Stimulated activated CD4-positive, alpha-beta T cell treated with anti-CD3 and anti-CD28 coated beads, Interleukin-1b, Interleukin-23, amount 100 ng/mL, for 4 hours (primary cell): ENCODE measurements at regions not wholly inside any gene's neighbourhood (a gene's known extent, or its start where the extent isn't known, plus 50 kb on each side); places are given as distances from the start of the nearest gene placed in this dataset.
A peak's percentile ranks its signal among the peaks of the same experiment; 100 is the strongest.
"Not testable (repeated sequence)": the region's sequence is repeated elsewhere in the genome, so short reads cannot be mapped to it uniquely, and the experiment has no call there.

Source experiments
- DNase-seq, 2 donors: peaks; one replicate each; pipeline ENCODE4 v3.0.0-alpha.2; 2020; ENCODE audit warnings: low read depth in 2 of 2

- DNase-seq = no peak
Observed at GRCh38 chr10:25713894-25714240, 220.2 kb upstream of the MYO3A start.

- no peak for DNase-seq
Observed at GRCh38 chr10:25724241-25724640, 209.8 kb upstream of the MYO3A start.

GRCh38 chr10:25725917-25726716 is 207.9 kb upstream of the MYO3A start:
- peak in 1 of 2 donors; percentile 1 for DNase-seq

- DNase-seq = no peak
Observed at GRCh38 chr10:25738776-25739175, 195.3 kb upstream of the MYO3A start.

GRCh38 chr10:25743832-25744231 is 190.2 kb upstream of the MYO3A start:
- DNase-seq = no peak

- no peak for DNase-seq
Observed at GRCh38 chr10:25744574-25744973, 189.5 kb upstream of the MYO3A start.

- DNase-seq = no peak
Observed at GRCh38 chr10:25745976-25746375, 188.1 kb upstream of the MYO3A start.

GRCh38 chr10:25747084-25747483 is 186.9 kb upstream of the MYO3A start:
- DNase-seq = no peak

GRCh38 chr10:25748509-25748908 is 185.5 kb upstream of the MYO3A start:
- DNase-seq = no peak

- no peak for DNase-seq
Observed at GRCh38 chr10:25753776-25754175, 180.3 kb upstream of the MYO3A start.

GRCh38 chr10:25755874-25756273 is 178.2 kb upstream of the MYO3A start:
- not testable (repeated sequence) for DNase-seq

- no peak for DNase-seq
Observed at GRCh38 chr10:25756784-25757183, 177.2 kb upstream of the MYO3A start.

GRCh38 chr10:25758041-25758457 is 176.0 kb upstream of the MYO3A start:
- no peak for DNase-seq

- no peak for DNase-seq
Observed at GRCh38 chr10:25758511-25758910, 175.5 kb upstream of the MYO3A start.

GRCh38 chr10:25761937-25762336 is 172.1 kb upstream of the MYO3A start:
- no peak for DNase-seq

- no peak for DNase-seq
Observed at GRCh38 chr10:25766213-25766612, 167.8 kb upstream of the MYO3A start.

- no peak for DNase-seq
Observed at GRCh38 chr10:25766687-25767221, 167.3 kb upstream of the MYO3A start.

- DNase-seq = no peak
Observed at GRCh38 chr10:25768167-25768566, 165.9 kb upstream of the MYO3A start.

GRCh38 chr10:25778646-25779045 is 155.4 kb upstream of the MYO3A start:
- DNase-seq = no peak

- no peak for DNase-seq
Observed at GRCh38 chr10:25786161-25786560, 147.9 kb upstream of the MYO3A start.

- DNase-seq = no peak
Observed at GRCh38 chr10:25786899-25787298, 147.1 kb upstream of the MYO3A start.

- no peak for DNase-seq
Observed at GRCh38 chr10:25797888-25798429, 136.1 kb upstream of the MYO3A start.

GRCh38 chr10:25804505-25804904 is 129.5 kb upstream of the MYO3A start:
- DNase-seq = no peak
